CD4-positive, CD25-positive, alpha-beta regulatory T cell (primary cell): ENCODE measurements at regions not wholly inside any gene's neighbourhood (a gene's known extent, or its start where the extent isn't known, plus 50 kb on each side); places are given as distances from the start of the nearest gene placed in this dataset.
A peak's percentile ranks its signal among the peaks of the same experiment; 100 is the strongest.
"Not testable (repeated sequence)": the region's sequence is repeated elsewhere in the genome, so short reads cannot be mapped to it uniquely, and the experiment has no call there.

Experiments
- ATAC-seq, 2 donors: fragments of 150-1000 bp; cut with Tn5 transposase; one replicate each; pipeline ENCODE4 v1.10.0; 2021; ENCODE audit warnings: low read depth in 2 of 2, moderate number of reproducible peaks in 2 of 2, moderate library complexity in 1 of 2
- DNase-seq, 3 donors: peaks; one replicate each; pipeline versions ENCODE4 v3.0.0 to v3.0.0-alpha.2; 2012 to 2022; ENCODE audit warnings: mixed read lengths in 1 of 3
- H3K27ac ChIP-seq: one replicate; pipeline ENCODE4 v1.7.0; 2013; ENCODE audit warnings: mild to moderate bottlenecking, low read length; ENCODE audit not compliant: insufficient read depth, poor library complexity, severe bottlenecking
- H3K27me3 ChIP-seq: one replicate; pipeline ENCODE4 v1.7.0; 2013; ENCODE audit warnings: low read length; ENCODE audit not compliant: control insufficient read depth, insufficient read depth
- H3K36me3 ChIP-seq: one replicate; pipeline ENCODE4 v1.7.0; 2013; ENCODE audit warnings: mild to moderate bottlenecking, low read length, moderate library complexity; ENCODE audit not compliant: control insufficient read depth, insufficient read depth
- H3K4me1 ChIP-seq: 2 replicates; pipeline ENCODE4 v1.7.0; 2013; ENCODE audit warnings: mild to moderate bottlenecking, low read length; ENCODE audit not compliant: insufficient read depth, control insufficient read depth, poor library complexity, severe bottlenecking
- H3K4me3 ChIP-seq: one replicate; pipeline ENCODE4 v1.7.0; 2013; ENCODE audit warnings: low read depth, mild to moderate bottlenecking, low read length, moderate library complexity
- H3K9me3 ChIP-seq, 2 experiments: 1 replicate in 1 of 2; 2 replicates in 1 of 2; pipeline ENCODE4 v1.7.0; 2013; ENCODE audit warnings: low read length in 2 of 2, mild to moderate bottlenecking in 1 of 2, moderate library complexity in 1 of 2; ENCODE audit not compliant: control insufficient read depth in 2 of 2
- H3K27ac Mint-ChIP-seq, 3 donors: one replicate each; pipeline ENCODE4 v1.8.0; 2020 to 2022; ENCODE audit warnings: mild to moderate bottlenecking in 3 of 3, mixed read lengths in 3 of 3, moderate library complexity in 2 of 3
- H3K27me3 Mint-ChIP-seq: one replicate; pipeline ENCODE4 v1.8.0; 2022; ENCODE audit warnings: mild to moderate bottlenecking, mixed read lengths
- H3K36me3 Mint-ChIP-seq: one replicate; pipeline ENCODE4 v1.8.0; 2020; ENCODE audit warnings: mixed read lengths
- H3K4me1 Mint-ChIP-seq, 4 donors: one replicate each; pipeline ENCODE4 v1.8.0; 2020 to 2022; ENCODE audit warnings: mixed read lengths in 4 of 4, mild to moderate bottlenecking in 1 of 4
- H3K4me3 Mint-ChIP-seq, 4 donors: one replicate each; pipeline ENCODE4 v1.8.0; 2020 to 2022; ENCODE audit warnings: mild to moderate bottlenecking in 4 of 4, mixed read lengths in 4 of 4, moderate library complexity in 3 of 4
- H3K9me3 Mint-ChIP-seq, 7 donors: one replicate each; pipeline ENCODE4 v1.8.0; 2020 to 2022; ENCODE audit warnings: mixed read lengths in 7 of 7, mild to moderate bottlenecking in 3 of 7, moderate library complexity in 2 of 7

DNA sequence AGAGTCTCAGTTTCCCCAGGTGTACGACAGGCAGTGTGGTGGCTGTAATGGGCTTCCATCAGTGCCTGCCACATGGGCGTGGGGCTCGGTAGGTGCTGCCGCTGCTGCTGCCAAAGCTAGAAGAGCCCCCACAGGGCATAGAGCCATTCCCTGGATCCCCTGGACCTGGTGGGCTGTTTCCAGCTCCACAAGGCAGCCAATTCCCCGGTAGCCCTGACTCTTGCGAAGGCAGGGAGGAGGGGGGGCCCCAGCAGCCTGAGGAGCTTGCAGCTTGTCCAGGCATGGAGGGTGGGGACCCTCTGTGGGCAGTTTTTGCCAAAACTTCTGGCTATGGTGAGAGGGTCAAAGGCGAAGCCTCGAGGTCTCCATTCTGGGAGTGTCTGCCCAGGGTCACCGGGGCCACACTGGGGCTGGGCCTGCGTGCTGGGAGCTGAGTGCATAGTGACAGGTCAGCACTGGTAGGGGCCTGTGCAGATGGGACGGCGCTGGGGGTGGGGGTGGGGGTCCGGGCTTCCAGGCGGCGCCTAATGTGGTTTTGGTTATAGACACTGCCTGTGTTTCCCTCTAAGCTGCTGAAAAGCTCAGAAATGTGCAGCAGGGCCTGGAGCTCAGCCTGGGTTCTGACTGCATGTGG, 56.8 kb upstream of the METTL9 start:
- not testable (repeated sequence) for DNase-seq, H3K36me3 Mint-ChIP-seq, H3K27me3 Mint-ChIP-seq, H3K27ac Mint-ChIP-seq, ATAC-seq, H3K36me3 ChIP-seq, H3K27me3 ChIP-seq, H3K4me3 Mint-ChIP-seq, H3K27ac ChIP-seq, H3K9me3 Mint-ChIP-seq, H3K4me3 ChIP-seq, H3K9me3 ChIP-seq, H3K4me1 ChIP-seq
- H3K4me1 Mint-ChIP-seq = peaks cover 0 to 19% (median 6%) of the 10 kb centered on the region in 4 donors

DNA sequence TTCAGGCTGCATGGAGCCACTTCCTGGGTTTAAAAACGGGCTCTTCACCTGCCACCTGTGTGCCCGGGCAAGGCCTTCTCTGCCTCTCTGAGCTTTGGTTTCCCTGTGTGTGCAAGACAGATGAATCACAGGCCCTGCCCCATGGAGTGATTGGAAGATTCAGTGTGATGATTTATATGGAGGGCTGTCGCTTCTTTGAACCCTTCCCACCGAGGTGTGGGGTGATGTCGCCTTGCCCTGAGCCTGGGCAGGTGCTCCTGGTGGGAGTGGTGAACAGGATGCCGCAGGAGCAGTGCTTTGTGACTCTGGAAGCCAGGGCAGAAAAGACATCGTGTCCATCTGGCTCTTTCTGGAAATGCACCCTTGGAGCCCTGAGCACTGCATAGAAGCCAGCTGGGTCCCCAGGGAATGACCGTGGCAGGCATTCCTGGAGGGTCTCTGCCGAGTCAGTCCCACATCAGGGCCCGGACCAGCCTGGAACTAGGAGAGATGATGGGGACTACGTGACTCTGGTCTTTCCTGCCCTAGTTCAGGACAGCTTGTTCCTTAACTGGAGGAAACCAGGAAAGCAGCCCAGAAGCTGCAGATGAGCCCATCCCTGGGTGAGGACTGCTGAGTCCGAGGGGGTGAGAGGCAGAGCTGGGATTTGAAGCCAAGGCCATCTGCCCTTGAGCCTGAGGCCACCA, 56.1 kb upstream of the METTL9 start:
- peaks cover 0 to 19% (median 6%) of the 10 kb centered on the region in 4 donors for H3K4me1 Mint-ChIP-seq
- not testable (repeated sequence) for H3K27ac ChIP-seq, H3K9me3 ChIP-seq, H3K36me3 ChIP-seq, ATAC-seq, H3K36me3 Mint-ChIP-seq, H3K27me3 ChIP-seq, H3K4me1 ChIP-seq, H3K27me3 Mint-ChIP-seq, DNase-seq, H3K27ac Mint-ChIP-seq, H3K4me3 Mint-ChIP-seq, H3K4me3 ChIP-seq, H3K9me3 Mint-ChIP-seq

DNA sequence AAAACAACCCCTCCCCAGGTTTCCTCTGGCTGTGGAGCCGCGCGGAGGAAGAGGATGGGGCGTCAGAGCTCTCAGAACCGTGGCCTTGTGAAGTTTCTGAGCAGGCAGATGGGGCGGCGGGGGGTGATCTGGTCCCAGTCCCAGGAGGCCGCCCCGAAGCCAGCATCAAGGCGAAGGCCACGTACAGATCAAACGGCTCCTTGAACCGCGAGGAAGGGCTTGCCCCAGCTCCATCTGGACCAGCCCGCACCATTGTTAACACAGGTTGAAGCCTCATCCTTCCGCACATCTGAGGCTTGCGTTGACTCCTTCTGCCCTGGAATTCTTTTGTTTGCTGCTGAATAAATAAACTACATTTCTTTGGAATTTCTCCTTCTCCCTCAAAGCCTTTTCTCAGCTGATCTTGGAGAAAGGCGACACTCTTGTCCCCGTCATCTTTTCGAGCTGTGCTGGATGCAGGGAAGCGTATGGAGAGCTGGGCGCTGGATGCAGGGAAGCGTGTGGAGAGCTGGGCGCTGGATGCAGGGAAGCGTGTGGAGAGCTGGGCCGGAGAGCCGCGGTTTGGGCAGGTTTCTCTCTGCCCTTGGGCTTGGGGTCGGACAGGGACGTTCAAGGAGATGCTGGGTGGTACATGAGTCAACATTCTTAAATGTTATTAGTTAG, 53.6 kb upstream of the METTL9 start:
- not testable (repeated sequence) for H3K27me3 Mint-ChIP-seq
- H3K27ac Mint-ChIP-seq = peak overlapping the region in 1 of 3 donors; percentile 15

DNA sequence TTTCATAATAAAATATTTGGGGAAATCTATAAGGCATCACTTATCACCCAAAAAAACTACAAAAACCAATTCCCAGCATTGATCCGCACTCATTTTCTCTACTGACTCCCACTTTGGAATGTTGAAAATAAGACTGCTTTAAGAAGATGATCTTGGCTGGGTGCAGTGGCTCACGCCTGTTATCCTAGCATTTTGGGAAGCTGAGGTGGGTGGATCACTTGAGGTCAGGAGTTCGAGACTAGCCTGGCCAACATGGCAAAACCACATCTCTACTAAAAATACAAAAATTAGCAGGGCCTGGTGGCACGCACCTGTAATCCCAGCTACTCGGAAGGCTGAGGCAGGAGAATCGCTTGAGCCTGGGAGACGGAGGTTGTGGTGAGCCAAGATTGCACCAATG, 50.0 kb upstream of the METTL9 start:
- not testable (repeated sequence) for H3K4me3 ChIP-seq, H3K4me3 Mint-ChIP-seq, H3K27ac Mint-ChIP-seq, H3K9me3 Mint-ChIP-seq, H3K27ac ChIP-seq, ATAC-seq, DNase-seq, H3K36me3 ChIP-seq, H3K9me3 ChIP-seq, H3K27me3 ChIP-seq, H3K27me3 Mint-ChIP-seq, H3K36me3 Mint-ChIP-seq, H3K4me1 Mint-ChIP-seq, H3K4me1 ChIP-seq

More for the DNA sequence above, 53.6 kb upstream of the METTL9 start:
- peaks cover 0 to 14% (median 5%) of the 10 kb centered on the region in 4 donors for H3K4me1 Mint-ChIP-seq
- not testable (repeated sequence) for DNase-seq, H3K36me3 ChIP-seq, H3K27me3 ChIP-seq, ATAC-seq, H3K4me3 ChIP-seq, H3K9me3 ChIP-seq, H3K36me3 Mint-ChIP-seq, H3K27ac ChIP-seq, H3K4me1 ChIP-seq, H3K9me3 Mint-ChIP-seq, H3K4me3 Mint-ChIP-seq
